ENCODE measurements at regions not wholly inside any gene's neighbourhood (a gene's known extent, or its start where the extent isn't known, plus 50 kb on each side); places are given as distances from the start of the nearest gene placed in this dataset.

DNA sequence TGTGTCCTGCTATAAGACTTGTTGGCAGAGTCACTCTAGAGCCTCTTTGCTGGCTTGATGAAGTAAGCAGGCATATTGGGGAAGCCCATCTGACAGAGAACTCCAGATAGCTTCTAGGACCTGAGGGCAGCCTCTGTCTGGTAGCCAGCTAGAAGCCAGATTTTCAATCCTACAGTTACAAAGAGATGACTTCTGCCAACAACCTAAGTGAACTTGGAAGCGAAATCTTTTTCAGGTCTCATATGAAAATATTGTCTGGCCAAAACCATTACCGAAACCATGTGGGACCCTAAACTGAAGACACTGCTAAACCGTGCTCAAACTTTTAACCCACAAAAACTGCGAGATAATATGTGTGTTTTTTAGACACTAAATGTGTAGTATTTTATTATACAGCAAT lies 140.9 kb downstream of the MRPS30 start:
- TF ChIP-seq, protein P1, sequence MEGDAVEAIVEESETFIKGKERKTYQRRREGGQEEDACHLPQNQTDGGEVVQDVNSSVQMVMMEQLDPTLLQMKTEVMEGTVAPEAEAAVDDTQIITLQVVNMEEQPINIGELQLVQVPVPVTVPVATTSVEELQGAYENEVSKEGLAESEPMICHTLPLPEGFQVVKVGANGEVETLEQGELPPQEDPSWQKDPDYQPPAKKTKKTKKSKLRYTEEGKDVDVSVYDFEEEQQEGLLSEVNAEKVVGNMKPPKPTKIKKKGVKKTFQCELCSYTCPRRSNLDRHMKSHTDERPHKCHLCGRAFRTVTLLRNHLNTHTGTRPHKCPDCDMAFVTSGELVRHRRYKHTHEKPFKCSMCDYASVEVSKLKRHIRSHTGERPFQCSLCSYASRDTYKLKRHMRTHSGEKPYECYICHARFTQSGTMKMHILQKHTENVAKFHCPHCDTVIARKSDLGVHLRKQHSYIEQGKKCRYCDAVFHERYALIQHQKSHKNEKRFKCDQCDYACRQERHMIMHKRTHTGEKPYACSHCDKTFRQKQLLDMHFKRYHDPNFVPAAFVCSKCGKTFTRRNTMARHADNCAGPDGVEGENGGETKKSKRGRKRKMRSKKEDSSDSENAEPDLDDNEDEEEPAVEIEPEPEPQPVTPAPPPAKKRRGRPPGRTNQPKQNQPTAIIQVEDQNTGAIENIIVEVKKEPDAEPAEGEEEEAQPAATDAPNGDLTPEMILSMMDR (IDR thresholded peaks at IDR 0.05), result no peak
- TF ChIP-seq POLR2A (IDR thresholded peaks at IDR 0.05), result no peak

All from Peyer's patch (tissue), 4 donors.